ENCODE measurements at regions not wholly inside any gene's neighbourhood (a gene's known extent, or its start where the extent isn't known, plus 50 kb on each side); places are given as distances from the start of the nearest gene placed in this dataset.
A peak's percentile ranks its signal among the peaks of the same experiment; 100 is the strongest.

GRCh38 chr5:171689853-171690417 is 95.7 kb upstream of the SMIM23 start:
- H3K27me3 Mint-ChIP-seq = no peaks in the 10 kb centered on the region
- no peak overlapping the region for H3K4me3 Mint-ChIP-seq
- no peak overlapping the region for H3K27ac Mint-ChIP-seq
- no peaks in the 10 kb centered on the region for H3K36me3 Mint-ChIP-seq
- no peak for ATAC-seq (ENCODE audit: low read depth in 2 of 2)
- no peaks in the 10 kb centered on the region for H3K9me3 Mint-ChIP-seq
- no peak for DNase-seq
- H3K4me1 Mint-ChIP-seq = no peaks in the 10 kb centered on the region

- Mint-ChIP-seq H3K4me1 (no peaks in the 10 kb centered on the region), H3K4me3 (no peak overlapping the region), H3K27ac (no peak overlapping the region), H3K27me3 (no peaks in the 10 kb centered on the region), H3K36me3 (no peaks in the 10 kb centered on the region), H3K9me3 (no peaks in the 10 kb centered on the region)
- ATAC-seq (ENCODE audit: low read depth in 2 of 2) (no peak), DNase-seq (no peak)
These were observed 93.5 kb upstream of the SMIM23 start for GRCh38 chr5:171692107-171692506.

GRCh38 chr5:171692936-171693335 is 92.7 kb upstream of the SMIM23 start:
- Mint-ChIP-seq H3K4me3 (no peak overlapping the region), H3K4me1 (no peaks in the 10 kb centered on the region), H3K36me3 (no peaks in the 10 kb centered on the region), H3K9me3 (no peaks in the 10 kb centered on the region), H3K27ac (no peak overlapping the region), H3K27me3 (no peaks in the 10 kb centered on the region)
- no peak for DNase-seq
- no peak for ATAC-seq (ENCODE audit: low read depth in 2 of 2)

GRCh38 chr5:171693412-171693811 is 92.2 kb upstream of the SMIM23 start:
- Mint-ChIP-seq H3K4me3 (no peak overlapping the region), H3K27me3 (no peaks in the 10 kb centered on the region), H3K4me1 (no peaks in the 10 kb centered on the region), H3K27ac (no peak overlapping the region), H3K9me3 (no peaks in the 10 kb centered on the region), H3K36me3 (no peaks in the 10 kb centered on the region)
- ATAC-seq (ENCODE audit: low read depth in 2 of 2) = no peak
- no peak for DNase-seq

- no peaks in the 10 kb centered on the region for H3K4me1 Mint-ChIP-seq
- ATAC-seq (ENCODE audit: low read depth in 2 of 2) (no peak), DNase-seq (no peak)
- H3K4me3 Mint-ChIP-seq = no peak overlapping the region
- H3K27ac Mint-ChIP-seq = no peak overlapping the region
- no peaks in the 10 kb centered on the region for H3K27me3 Mint-ChIP-seq
- no peaks in the 10 kb centered on the region for H3K9me3 Mint-ChIP-seq
- no peaks in the 10 kb centered on the region for H3K36me3 Mint-ChIP-seq
These were observed 89.8 kb upstream of the SMIM23 start for GRCh38 chr5:171695804-171696203.

- Mint-ChIP-seq H3K4me1 (no peaks in the 10 kb centered on the region), H3K9me3 (no peaks in the 10 kb centered on the region), H3K27ac (no peak overlapping the region), H3K27me3 (no peaks in the 10 kb centered on the region), H3K36me3 (no peaks in the 10 kb centered on the region), H3K4me3 (no peak overlapping the region)
- DNase-seq = no peak
- no peak for ATAC-seq (ENCODE audit: low read depth in 2 of 2)
These were observed 88.2 kb upstream of the SMIM23 start for GRCh38 chr5:171697221-171698102.

- Mint-ChIP-seq H3K9me3 (no peaks in the 10 kb centered on the region), H3K36me3 (no peaks in the 10 kb centered on the region), H3K27me3 (peaks cover 0 to 16% (median 0%) of the 10 kb centered on the region in 3 donors), H3K27ac (no peak overlapping the region), H3K4me3 (no peak overlapping the region), H3K4me1 (no peaks in the 10 kb centered on the region)
- no peak for ATAC-seq (ENCODE audit: low read depth in 2 of 2)
- no peak for DNase-seq
These were observed 85.2 kb upstream of the SMIM23 start for GRCh38 chr5:171700318-171700912.

GRCh38 chr5:171701100-171701541 is 84.5 kb upstream of the SMIM23 start:
- Mint-ChIP-seq H3K36me3 (no peaks in the 10 kb centered on the region), H3K4me3 (no peak overlapping the region), H3K27me3 (peaks cover 0 to 16% (median 0%) of the 10 kb centered on the region in 3 donors), H3K27ac (no peak overlapping the region), H3K9me3 (no peaks in the 10 kb centered on the region), H3K4me1 (no peaks in the 10 kb centered on the region)
- DNase-seq (no peak), ATAC-seq (ENCODE audit: low read depth in 2 of 2) (no peak)

- Mint-ChIP-seq H3K27ac (no peak overlapping the region), H3K36me3 (no peaks in the 10 kb centered on the region), H3K4me1 (no peaks in the 10 kb centered on the region), H3K27me3 (peaks cover 0 to 16% (median 0%) of the 10 kb centered on the region in 3 donors), H3K4me3 (no peak overlapping the region), H3K9me3 (no peaks in the 10 kb centered on the region)
- ATAC-seq (ENCODE audit: low read depth in 2 of 2) (no peak), DNase-seq (no peak)
These were observed 83.4 kb upstream of the SMIM23 start for GRCh38 chr5:171702135-171702770.

GRCh38 chr5:171703146-171703545 is 82.5 kb upstream of the SMIM23 start:
- Mint-ChIP-seq H3K4me1 (no peaks in the 10 kb centered on the region), H3K9me3 (no peaks in the 10 kb centered on the region), H3K27me3 (peaks cover 0 to 16% (median 0%) of the 10 kb centered on the region in 3 donors), H3K36me3 (no peaks in the 10 kb centered on the region), H3K4me3 (no peak overlapping the region), H3K27ac (no peak overlapping the region)
- ATAC-seq (ENCODE audit: low read depth in 2 of 2) (no peak), DNase-seq (no peak)

- no peaks in the 10 kb centered on the region for H3K4me1 Mint-ChIP-seq
- H3K9me3 Mint-ChIP-seq = no peaks in the 10 kb centered on the region
- no peak for ATAC-seq (ENCODE audit: low read depth in 2 of 2)
- H3K36me3 Mint-ChIP-seq = no peaks in the 10 kb centered on the region
- no peak overlapping the region for H3K4me3 Mint-ChIP-seq
- H3K27ac Mint-ChIP-seq = peak overlapping the region in 1 of 6 donors; percentile 27
- DNase-seq = no peak
- H3K27me3 Mint-ChIP-seq = peaks cover 0 to 16% (median 0%) of the 10 kb centered on the region in 3 donors
These were observed 80.6 kb upstream of the SMIM23 start for GRCh38 chr5:171705036-171705435.

- ATAC-seq (ENCODE audit: low read depth in 2 of 2) (no peak), DNase-seq (no peak)
- Mint-ChIP-seq H3K27me3 (peaks cover 0 to 16% (median 0%) of the 10 kb centered on the region in 3 donors), H3K27ac (peak overlapping the region in 1 of 6 donors; percentile 33), H3K4me1 (no peaks in the 10 kb centered on the region), H3K36me3 (no peaks in the 10 kb centered on the region), H3K4me3 (no peak overlapping the region), H3K9me3 (no peaks in the 10 kb centered on the region)
These were observed 79.7 kb upstream of the SMIM23 start for GRCh38 chr5:171705830-171706468.

GRCh38 chr5:171706736-171707441 is 78.7 kb upstream of the SMIM23 start:
- ATAC-seq (ENCODE audit: low read depth in 2 of 2) (no peak), DNase-seq (no peak)
- no peak overlapping the region for H3K27ac Mint-ChIP-seq
- H3K36me3 Mint-ChIP-seq = no peaks in the 10 kb centered on the region
- H3K27me3 Mint-ChIP-seq = peaks cover 0 to 16% (median 0%) of the 10 kb centered on the region in 3 donors
- H3K4me3 Mint-ChIP-seq = no peak overlapping the region
- no peaks in the 10 kb centered on the region for H3K9me3 Mint-ChIP-seq
- no peaks in the 10 kb centered on the region for H3K4me1 Mint-ChIP-seq
